Stomach (tissue), 4 donors: ENCODE measurements at regions not wholly inside any gene's neighbourhood (a gene's known extent, or its start where the extent isn't known, plus 50 kb on each side); places are given as distances from the start of the nearest gene placed in this dataset.

Experiments used
- CTCF ChIP-seq, 7 experiments: fragments of 450-650 bp in 4 of 7; fragments of 200-600 bp in 3 of 7; sonication (generic) in 3 of 7; IDR thresholded peaks; one replicate each; pipeline ENCODE4 v1.5.1; 2016 to 2019; ENCODE audit warnings: antibody characterized with exemption in 7 of 7, control low read depth in 2 of 7, mild to moderate bottlenecking in 1 of 7
- EP300 ChIP-seq: sonication (generic); formaldehyde crosslinking; IDR thresholded peaks from one replicate; pipeline ENCODE4 v1.6.1; 2017; ENCODE audit warnings: antibody characterized with exemption
- POLR2A ChIP-seq, 4 donors: fragments of 450-650 bp; IDR thresholded peaks; one replicate each; pipeline ENCODE4 v1.6.1; 2016; ENCODE audit warnings: antibody characterized with exemption in 4 of 4, control low read depth in 2 of 4, mild to moderate bottlenecking in 1 of 4, moderate library complexity in 1 of 4
- POLR2AphosphoS5 ChIP-seq, 3 donors: sonication (generic); formaldehyde crosslinking; IDR thresholded peaks; one replicate each; pipeline ENCODE4 v1.6.1; 2016; ENCODE audit warnings: antibody characterized with exemption in 3 of 3

- no peak for TF ChIP-seq POLR2AphosphoS5 (IDR thresholded peaks at IDR 0.05)
- TF ChIP-seq CTCF (IDR thresholded peaks at IDR 0.05): no peak
- no peak for TF ChIP-seq POLR2A (IDR thresholded peaks at IDR 0.05)
- TF ChIP-seq EP300: no peak
Observed at GRCh38 chr2:145404690-145405089, 884.8 kb upstream of the ZEB2 start.
